Activated T-cell treated with anti-CD3 and anti-CD28 coated beads, Interleukin-2, amount 50 U/mL, for 48 hours (primary cell): ENCODE measurements at regions not wholly inside any gene's neighbourhood (a gene's known extent, or its start where the extent isn't known, plus 50 kb on each side); places are given as distances from the start of the nearest gene placed in this dataset.

Source experiments
- DNase-seq, 2 experiments: peaks; one replicate each; pipeline ENCODE4 v3.0.0-alpha.2; 2020

DNA sequence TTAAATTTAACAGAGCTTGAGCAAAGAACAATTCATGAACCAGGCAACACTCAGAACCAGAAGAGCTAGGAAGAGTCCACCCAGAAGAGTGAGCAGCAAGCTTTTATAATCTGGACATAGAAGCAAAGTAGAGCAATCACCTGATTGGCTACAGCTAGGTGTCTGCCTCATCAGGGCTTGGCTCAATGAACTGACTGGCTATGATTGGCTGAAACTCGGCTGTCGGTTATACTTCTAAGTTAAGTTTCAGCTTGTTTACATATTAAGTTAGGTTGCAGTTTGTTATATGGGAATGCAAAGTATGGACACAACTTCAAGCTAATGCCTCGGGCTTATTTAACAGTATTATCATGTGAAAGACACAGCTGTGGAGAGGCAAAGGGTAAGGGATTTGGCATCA is 63.2 kb upstream of the NABP1 start:
- DNase-seq = no peak

DNA sequence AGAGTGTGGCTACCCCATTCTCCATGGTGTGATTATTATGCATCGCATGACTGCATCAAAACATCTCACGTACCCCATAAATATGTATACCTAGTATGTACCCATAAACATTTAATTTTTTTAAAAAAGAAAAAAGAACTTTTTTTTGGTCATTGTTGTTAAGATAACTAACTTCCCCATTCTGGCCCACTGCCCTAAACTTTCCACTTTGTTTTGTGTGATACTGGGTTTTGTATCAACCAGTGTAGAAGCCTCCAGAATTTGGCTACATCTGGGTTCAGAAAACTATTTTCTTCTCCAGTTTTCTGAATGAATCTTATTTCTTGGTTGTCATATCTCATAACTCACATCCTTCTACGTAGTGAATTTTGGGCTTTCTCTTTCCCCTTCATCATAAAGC is 62.3 kb upstream of the NABP1 start:
- no peak for DNase-seq

DNA sequence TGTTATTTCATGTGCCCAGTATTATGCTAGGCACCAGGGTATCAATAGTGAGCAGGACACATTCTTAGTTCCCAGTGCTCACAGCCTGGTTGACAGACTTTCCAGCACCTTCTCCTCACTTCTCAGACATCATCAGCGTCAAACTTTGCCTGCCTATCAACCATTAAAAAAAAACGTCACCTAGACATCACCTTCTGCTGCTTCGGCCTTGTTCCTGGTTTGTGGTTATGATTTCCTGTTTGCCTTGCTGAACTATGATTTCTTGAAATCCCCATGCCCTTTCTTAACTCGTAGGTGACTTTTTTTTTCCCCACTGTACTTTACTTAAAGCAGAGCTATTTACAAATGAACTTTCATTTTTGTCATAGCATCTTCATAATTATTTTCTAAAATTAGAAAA is 60.4 kb upstream of the NABP1 start:
- peak in 1 of 2 experiments; percentile 41 for DNase-seq

DNA sequence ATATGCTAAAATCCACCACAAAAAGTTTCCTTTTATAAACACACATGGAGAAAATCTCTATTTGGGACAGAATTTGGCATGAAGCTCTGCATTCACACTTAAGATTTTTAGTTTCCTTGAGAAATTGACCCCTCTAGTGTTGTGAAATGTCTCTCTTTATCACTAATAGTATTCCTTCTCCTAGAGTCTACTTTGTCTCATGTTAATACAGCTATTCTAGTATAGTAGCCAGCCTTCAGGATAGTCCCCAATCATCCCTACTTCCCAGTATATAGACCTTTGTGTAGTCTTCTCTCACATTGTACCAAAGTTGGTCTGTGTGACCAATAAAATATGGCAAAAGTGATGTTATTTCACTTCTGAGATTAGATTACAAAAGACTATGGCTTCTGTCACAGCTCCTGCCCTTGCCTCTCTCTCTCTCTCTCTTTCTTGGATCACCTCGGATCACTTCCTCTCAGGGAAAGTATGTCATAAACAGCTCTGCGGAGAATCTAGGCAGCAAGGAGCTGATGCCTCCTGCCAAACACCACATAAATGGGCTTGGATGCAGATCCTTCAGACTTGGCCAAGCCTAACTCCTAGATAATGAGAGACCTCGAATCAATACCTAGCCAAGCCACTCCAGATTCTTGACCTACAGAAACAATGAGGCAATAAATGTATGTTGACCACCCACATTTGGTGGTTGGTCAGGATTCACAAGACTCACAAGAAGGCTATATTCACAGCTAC is 59.7 kb upstream of the NABP1 start:
- DNase-seq = peak in 1 of 2 experiments; percentile 24

DNA sequence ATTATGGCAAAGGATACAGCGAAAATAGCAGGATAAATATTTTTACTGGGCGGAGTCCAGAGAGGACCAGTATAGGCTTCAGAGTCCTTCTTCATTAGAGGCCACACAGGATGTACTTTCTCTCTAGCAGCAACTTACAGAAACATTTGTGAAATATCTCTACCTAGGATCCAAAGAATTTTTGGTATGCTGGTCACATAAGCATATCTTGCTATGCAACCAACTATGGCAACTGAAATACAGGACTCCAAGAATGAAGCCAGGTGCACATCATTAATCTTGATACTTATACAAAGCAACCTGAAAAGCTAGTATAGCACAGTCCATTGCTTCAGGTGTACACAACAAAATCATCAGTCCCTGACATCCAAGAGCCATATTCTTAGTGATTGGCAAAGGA is 59.1 kb upstream of the NABP1 start:
- no peak for DNase-seq

DNA sequence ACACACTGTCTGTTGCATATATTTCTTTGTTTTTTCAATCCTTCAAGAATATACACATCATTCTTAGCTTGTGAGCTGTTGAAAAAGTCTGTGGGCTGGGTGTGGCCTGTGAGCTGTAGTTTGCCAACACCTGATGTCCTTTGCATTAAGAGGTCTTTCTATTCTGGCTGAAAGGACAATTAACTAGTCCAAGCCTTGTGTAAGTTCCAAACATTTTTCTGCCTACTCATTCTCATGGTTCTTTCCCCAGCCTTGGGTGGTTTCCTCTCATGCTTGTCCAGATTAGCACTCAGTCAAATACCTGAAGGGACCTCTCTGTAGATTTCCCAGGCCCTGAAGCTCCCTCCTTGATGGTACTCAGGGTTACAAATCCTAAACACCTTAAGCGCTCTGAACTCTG is 57.8 kb upstream of the NABP1 start:
- no peak for DNase-seq

DNA sequence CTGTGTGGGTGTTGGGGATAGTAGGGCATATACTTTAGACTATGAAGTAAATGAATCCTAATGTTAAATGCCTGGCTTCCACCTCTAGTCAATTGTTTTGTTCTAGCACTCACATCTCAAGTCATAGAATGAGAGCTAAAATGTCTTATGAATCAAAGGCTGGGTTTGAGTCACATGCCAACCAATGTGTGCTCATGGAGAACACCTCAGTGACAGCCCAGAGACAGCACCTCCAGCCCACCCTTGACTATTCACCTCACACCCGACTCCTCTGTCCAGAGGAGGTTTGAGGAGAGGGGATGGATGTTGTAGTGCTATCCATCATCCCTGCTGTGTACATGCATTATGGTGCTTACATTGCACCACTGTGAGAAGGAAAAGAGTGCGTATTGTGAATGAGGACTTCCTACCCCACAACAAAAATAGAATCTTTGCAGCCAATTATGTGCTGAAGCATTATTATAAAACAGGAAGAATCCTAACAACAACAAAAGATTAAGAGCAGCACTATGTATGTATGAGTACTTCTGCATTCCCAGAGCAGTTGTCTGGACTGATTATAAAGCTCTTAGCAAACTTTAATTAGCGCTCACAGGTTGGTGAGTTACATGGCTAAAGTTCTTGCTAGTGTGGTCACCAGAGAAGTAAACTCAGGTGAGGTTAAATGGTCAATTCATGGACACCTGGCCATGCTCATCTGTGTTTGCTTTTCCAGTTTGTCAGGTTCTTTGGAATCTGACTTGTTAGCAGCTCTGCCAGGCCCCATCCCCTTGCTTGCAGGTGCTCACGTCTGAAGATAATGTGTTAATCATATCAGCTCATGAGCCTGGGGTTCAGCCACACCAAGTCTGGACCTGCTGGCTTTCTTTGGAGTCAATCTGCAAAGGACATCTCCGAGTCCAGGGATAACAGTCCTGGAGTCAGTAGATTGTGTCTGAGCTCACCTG is 55.3 kb upstream of the NABP1 start:
- peak in 1 of 2 experiments; percentile 34 for DNase-seq

DNA sequence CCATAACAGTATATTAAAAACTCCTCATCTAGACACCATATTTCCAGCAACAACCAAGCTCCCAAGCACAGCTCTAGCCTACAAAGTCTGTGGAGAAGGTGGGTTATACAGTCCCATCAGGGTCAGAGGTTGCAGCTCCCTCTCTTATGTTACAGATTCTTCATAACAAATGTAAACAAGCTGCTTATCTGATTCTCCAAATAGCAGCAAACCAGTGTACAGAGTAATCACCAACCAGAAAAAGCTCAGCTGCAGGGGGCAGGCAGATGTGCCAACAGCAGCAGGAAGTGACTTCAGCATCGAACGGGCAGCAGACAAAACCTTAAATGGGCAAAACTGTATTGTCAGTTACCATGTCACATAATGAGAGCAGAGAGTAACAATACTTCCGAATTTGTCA is 52.9 kb upstream of the NABP1 start:
- DNase-seq = peak in 1 of 2 experiments; percentile 47

DNA sequence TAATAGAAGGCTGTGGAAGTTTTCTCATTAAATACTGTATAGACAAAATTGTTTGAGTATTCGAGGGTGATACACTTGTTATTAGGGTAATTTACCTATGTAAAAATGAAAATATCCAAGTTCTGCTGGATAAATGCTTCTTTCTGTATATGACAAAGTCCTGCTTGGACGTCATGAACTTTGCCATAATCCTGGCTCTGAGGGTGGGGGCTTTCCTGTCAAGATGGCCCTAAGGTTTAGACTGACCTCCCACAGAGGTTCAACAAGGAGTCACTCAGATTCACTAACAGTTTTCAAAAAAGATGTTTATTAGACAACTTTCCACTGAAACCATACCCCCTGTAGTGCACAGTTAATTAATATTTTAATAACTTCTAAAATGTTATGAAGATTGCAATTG is 52.5 kb upstream of the NABP1 start:
- DNase-seq = no peak

DNA sequence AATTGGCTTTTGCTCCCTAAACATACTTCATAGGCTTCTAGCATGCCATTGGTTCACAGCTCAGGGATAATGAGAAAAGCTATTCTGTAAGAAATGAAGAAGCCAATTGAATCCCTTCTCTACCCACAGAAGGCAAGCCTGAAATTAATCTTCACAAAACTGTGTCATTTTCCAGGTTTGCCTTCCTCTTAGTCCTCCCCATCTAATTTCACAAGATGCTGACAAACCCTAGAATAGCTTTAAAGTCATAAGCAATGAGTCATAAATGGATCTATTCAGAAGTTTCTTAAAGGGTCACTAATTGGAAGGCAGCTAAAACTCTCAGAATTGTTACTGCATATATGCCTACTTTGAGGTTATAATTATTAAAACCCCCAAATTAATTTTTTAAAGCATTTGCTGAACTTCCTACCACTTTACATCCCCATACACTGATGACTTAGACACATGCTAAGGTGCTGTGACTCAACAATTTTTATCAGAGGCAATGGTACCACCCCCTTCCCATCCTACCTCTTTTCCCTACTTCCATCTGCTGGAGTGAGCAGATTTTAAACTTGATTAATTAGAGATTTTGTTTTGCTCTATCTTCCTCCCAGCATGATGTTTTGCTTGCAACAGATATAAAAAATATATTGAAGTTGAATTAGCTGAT is 51.3 kb upstream of the NABP1 start:
- no peak for DNase-seq

DNA sequence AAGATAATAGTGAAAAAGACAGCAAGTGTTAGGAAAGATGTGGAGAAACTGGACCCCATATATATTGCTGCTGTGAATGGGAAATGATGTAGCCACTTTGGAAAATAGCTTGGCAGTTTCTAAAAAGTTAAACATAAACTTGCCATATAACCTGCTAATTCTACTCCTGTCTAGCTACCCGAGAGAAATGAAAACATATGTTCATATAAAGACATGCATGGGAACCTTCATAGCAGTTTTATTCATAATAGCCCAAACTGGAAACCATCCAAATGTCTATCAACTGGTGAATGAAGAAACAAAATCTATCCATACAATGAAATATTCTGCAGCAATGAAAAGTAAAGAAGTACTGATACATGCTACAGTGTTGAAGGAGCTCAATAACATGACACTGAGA is 50.4 kb upstream of the NABP1 start:
- DNase-seq = no peak
